Uterus (tissue), 2 donors: ENCODE measurements at regions not wholly inside any gene's neighbourhood (a gene's known extent, or its start where the extent isn't known, plus 50 kb on each side); places are given as distances from the start of the nearest gene placed in this dataset.

ENCODE experiments used
- POLR2A ChIP-seq, 2 donors: fragments of 450-650 bp; IDR thresholded peaks; one replicate each; pipeline ENCODE4 v1.6.1; 2016; ENCODE audit warnings: antibody characterized with exemption in 2 of 2, mild to moderate bottlenecking in 1 of 2, moderate library complexity in 1 of 2
- TF ChIP-seq, protein P1 (sequence below), 4 experiments: fragments of 200-600 bp in 2 of 4; fragments of 450-650 bp in 2 of 4; sonication (generic) in 2 of 4; IDR thresholded peaks; one replicate each; pipeline ENCODE4 v1.5.1; 2016 to 2019; ENCODE audit warnings: antibody characterized with exemption in 4 of 4, mild to moderate bottlenecking in 2 of 4, moderate library complexity in 1 of 4

- TF ChIP-seq, protein P1, sequence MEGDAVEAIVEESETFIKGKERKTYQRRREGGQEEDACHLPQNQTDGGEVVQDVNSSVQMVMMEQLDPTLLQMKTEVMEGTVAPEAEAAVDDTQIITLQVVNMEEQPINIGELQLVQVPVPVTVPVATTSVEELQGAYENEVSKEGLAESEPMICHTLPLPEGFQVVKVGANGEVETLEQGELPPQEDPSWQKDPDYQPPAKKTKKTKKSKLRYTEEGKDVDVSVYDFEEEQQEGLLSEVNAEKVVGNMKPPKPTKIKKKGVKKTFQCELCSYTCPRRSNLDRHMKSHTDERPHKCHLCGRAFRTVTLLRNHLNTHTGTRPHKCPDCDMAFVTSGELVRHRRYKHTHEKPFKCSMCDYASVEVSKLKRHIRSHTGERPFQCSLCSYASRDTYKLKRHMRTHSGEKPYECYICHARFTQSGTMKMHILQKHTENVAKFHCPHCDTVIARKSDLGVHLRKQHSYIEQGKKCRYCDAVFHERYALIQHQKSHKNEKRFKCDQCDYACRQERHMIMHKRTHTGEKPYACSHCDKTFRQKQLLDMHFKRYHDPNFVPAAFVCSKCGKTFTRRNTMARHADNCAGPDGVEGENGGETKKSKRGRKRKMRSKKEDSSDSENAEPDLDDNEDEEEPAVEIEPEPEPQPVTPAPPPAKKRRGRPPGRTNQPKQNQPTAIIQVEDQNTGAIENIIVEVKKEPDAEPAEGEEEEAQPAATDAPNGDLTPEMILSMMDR (IDR thresholded peaks at IDR 0.05) = no peak
- no peak for TF ChIP-seq POLR2A (IDR thresholded peaks at IDR 0.05)
These were observed 1646.5 kb downstream of the MRPL39 start for GRCh38 chr21:23960769-23961168.
